HG03342 (cell line): ENCODE measurements at regions not wholly inside any gene's neighbourhood (a gene's known extent, or its start where the extent isn't known, plus 50 kb on each side); places are given as distances from the start of the nearest gene placed in this dataset.

ENCODE experiments used
- ATAC-seq: cut with Tn5 transposase; IDR thresholded peaks from one replicate; pipeline ENCODE4 v1.9.1; 2021; ENCODE audit warnings: mild to moderate bottlenecking, moderate library complexity; ENCODE audit not compliant: unreplicated experiment

GRCh38 chr7:124515106-124515830 is 250.3 kb downstream of the GPR37 start:
- ATAC-seq = no peak

- no peak for ATAC-seq
Measured at GRCh38 chr7:124514471-124514870, 251.1 kb downstream of the GPR37 start.

GRCh38 chr7:124497176-124497575 is 268.4 kb downstream of the GPR37 start:
- no peak for ATAC-seq

- ATAC-seq = no peak
Measured at GRCh38 chr7:124489925-124490324, 275.7 kb downstream of the GPR37 start.

- no peak for ATAC-seq
Measured at GRCh38 chr7:124489082-124489819, 276.3 kb downstream of the GPR37 start.

GRCh38 chr7:124482229-124482628 is 283.4 kb downstream of the GPR37 start:
- no peak for ATAC-seq

- no peak for ATAC-seq
Measured at GRCh38 chr7:124480821-124481290, 284.7 kb downstream of the GPR37 start.

- no peak for ATAC-seq
Measured at GRCh38 chr7:124480036-124480820, 285.4 kb downstream of the GPR37 start.

- no peak for ATAC-seq
Measured at GRCh38 chr7:124462249-124462648, 303.3 kb downstream of the GPR37 start.

- ATAC-seq = no peak
Measured at GRCh38 chr7:124460555-124460954, 305.0 kb downstream of the GPR37 start.

GRCh38 chr7:124460056-124460450 is 305.5 kb downstream of the GPR37 start:
- ATAC-seq = no peak

GRCh38 chr7:124459101-124460055 is 306.2 kb downstream of the GPR37 start:
- ATAC-seq = no peak

GRCh38 chr7:124457841-124458240 is 307.8 kb downstream of the GPR37 start:
- ATAC-seq = no peak

GRCh38 chr7:124456286-124456685 is 309.3 kb downstream of the GPR37 start:
- no peak for ATAC-seq

GRCh38 chr7:124452186-124452585 is 313.4 kb downstream of the GPR37 start:
- no peak for ATAC-seq

GRCh38 chr7:124449896-124450295 is 315.7 kb downstream of the GPR37 start:
- ATAC-seq = no peak

- no peak for ATAC-seq
Measured at GRCh38 chr7:124444696-124445480, 320.7 kb downstream of the GPR37 start.

GRCh38 chr7:124443762-124444161 is 321.8 kb downstream of the GPR37 start:
- ATAC-seq = no peak

- ATAC-seq = no peak
Measured at GRCh38 chr7:124440081-124440480, 325.5 kb downstream of the GPR37 start.
